ENCODE measurements at regions not wholly inside any gene's neighbourhood (a gene's known extent, or its start where the extent isn't known, plus 50 kb on each side); places are given as distances from the start of the nearest gene placed in this dataset.

GRCh38 chr5:4275232-4275631 lies 679.6 kb downstream of the IRX1 start:
- Histone ChIP-seq H3K36me3 (ENCODE audit: control insufficient read depth in 2 of 2, extremely low read depth in 1 of 2, insufficient read depth in 2 of 2, low read length in 2 of 2) (no peaks in the 10 kb centered on the region), H3K9me1 (replicated peaks; ENCODE audit: control insufficient read depth, extremely low read depth, insufficient read depth, low read length) (no peaks in the 10 kb centered on the region), H3K4me1 (ENCODE audit: control insufficient read depth, extremely low read depth, insufficient read depth, low read length) (no peaks in the 10 kb centered on the region), H4K20me1 (replicated peaks; ENCODE audit: control insufficient read depth, extremely low read depth, insufficient read depth, low read length) (no peaks in the 10 kb centered on the region), H3K9ac (replicated peaks; ENCODE audit: extremely low read depth, insufficient read depth, low read length) (no peak overlapping the region), H3K27ac (ENCODE audit: insufficient read depth, low read depth, low read length) (no peak overlapping the region), H3K4me2 (ENCODE audit: insufficient read depth, low read length) (no peak overlapping the region), H3K4me3 (replicated peaks in 1 of 3; ENCODE audit: insufficient read depth in 1 of 3, low read depth in 1 of 3, low read length in 3 of 3) (no peak overlapping the region), H3K79me2 (ENCODE audit: control insufficient read depth, insufficient read depth, low read length) (no peaks in the 10 kb centered on the region), H3K27me3 (ENCODE audit: control insufficient read depth in 2 of 2, insufficient read depth in 2 of 2, low read length in 2 of 2) (no peaks in the 10 kb centered on the region), H3K9me3 (replicated peaks; ENCODE audit: control insufficient read depth, insufficient read depth, low read length) (peaks cover 3% of the 10 kb centered on the region), H2AFZ (ENCODE audit: low read depth, low read length) (no peak overlapping the region)
- CTCF ChIA-PET = no interaction called here
- dilution Hi-C loops (cut with MboI; ENCODE audit: extremely low pct_ligation_motif_present, low sequenced_read_pairs) (no loop called here), intact Hi-C loops (cut with micrococcal nuclease) (no loop called here)
- DNase-seq (ENCODE audit: low read depth, low spot score) (no peak), FAIRE-seq (no peak)
- no peak for TF ChIP-seq CTCF (IDR thresholded peaks at IDR 0.05; ENCODE audit: extremely low read depth in 1 of 2, insufficient read depth in 1 of 2, low read depth in 1 of 2, low read length in 2 of 2)
- no peak for TF ChIP-seq FOS (IDR thresholded peaks at IDR 0.05; ENCODE audit: borderline replicate concordance, insufficient read depth, low read length)
- no peak for TF ChIP-seq MAX (IDR thresholded peaks at IDR 0.05; ENCODE audit: insufficient read depth, insufficient read length)
- no peak for TF ChIP-seq GATA2 (IDR thresholded peaks at IDR 0.05; ENCODE audit: insufficient read depth, insufficient read length, low read depth, low read length)
- TF ChIP-seq JUN (IDR thresholded peaks at IDR 0.05; ENCODE audit: borderline replicate concordance, insufficient read depth, insufficient read length, low read depth) = no peak
- no peak for TF ChIP-seq MYC (IDR thresholded peaks at IDR 0.05; ENCODE audit: low read depth, low read length)
- no peak for TF ChIP-seq POLR2A (IDR thresholded peaks at IDR 0.05; ENCODE audit: low read depth, low read length)
- no peak for TF ChIP-seq POLR2AphosphoS5 (IDR thresholded peaks at IDR 0.05; ENCODE audit: insufficient read depth, low read depth, low read length)
- no peak for TF ChIP-seq EZH2 (IDR thresholded peaks at IDR 0.05; ENCODE audit: borderline replicate concordance, low read depth, low read length, severe bottlenecking)
- BruUV-seq (replicated peaks) = no TSS peak
- POLR2A ChIA-PET = no interaction called here
